Lung (tissue), 11 donors: ENCODE measurements at regions not wholly inside any gene's neighbourhood (a gene's known extent, or its start where the extent isn't known, plus 50 kb on each side); places are given as distances from the start of the nearest gene placed in this dataset.

Experiments
- ATAC-seq: fragments of 200-7000 bp; cut with Tn5 transposase; one replicate; pipeline ENCODE4 v1.9.1; 2020; ENCODE audit warnings: moderate number of reproducible peaks; ENCODE audit not compliant: insufficient read depth, low FRiP score
- DNase-seq, 3 donors: peaks; one replicate each; pipeline ENCODE4 v3.0.0-alpha.2; 2013 to 2017
- H3K27ac ChIP-seq, 2 donors: one replicate each; pipeline ENCODE4 v1.5.1; 2013; ENCODE audit warnings: mild to moderate bottlenecking in 2 of 2, moderate library complexity in 2 of 2, control low read depth in 1 of 2, inconsistent platforms in 1 of 2, low read depth in 1 of 2, low read length in 1 of 2
- H3K27me3 ChIP-seq, 3 donors: one replicate each; pipeline ENCODE4 v1.5.1; 2013; ENCODE audit warnings: low read length in 2 of 3; ENCODE audit not compliant: control insufficient read depth in 3 of 3, insufficient read depth in 3 of 3
- H3K36me3 ChIP-seq, 4 donors: one replicate each; pipeline ENCODE4 v1.5.1; 2013; ENCODE audit warnings: low read length in 4 of 4, mild to moderate bottlenecking in 1 of 4, moderate library complexity in 1 of 4; ENCODE audit not compliant: control insufficient read depth in 4 of 4, insufficient read depth in 4 of 4
- H3K4me1 ChIP-seq, 5 donors: one replicate each; pipeline ENCODE4 v1.5.1; 2013; ENCODE audit warnings: low read length in 5 of 5, mild to moderate bottlenecking in 2 of 5, moderate library complexity in 1 of 5; ENCODE audit not compliant: control insufficient read depth in 5 of 5, insufficient read depth in 5 of 5
- H3K4me3 ChIP-seq: one replicate; pipeline ENCODE4 v1.5.1; 2013; ENCODE audit warnings: mild to moderate bottlenecking, control low read depth, moderate library complexity
- H3K9ac ChIP-seq, 2 donors: one replicate each; pipeline ENCODE4 v1.5.1; 2013; ENCODE audit warnings: low read length in 2 of 2, control low read depth in 1 of 2; ENCODE audit not compliant: insufficient read depth in 1 of 2
- H3K9me3 ChIP-seq, 4 donors: one replicate each; pipeline ENCODE4 v1.5.1; 2013; ENCODE audit warnings: low read length in 3 of 4, mild to moderate bottlenecking in 1 of 4, moderate library complexity in 1 of 4; ENCODE audit not compliant: control insufficient read depth in 4 of 4, insufficient read depth in 3 of 4
- WGBS, 2 donors: extraction: QIAGEN DNeasy Blood & Tissue Kit; methylation state at CpG; one replicate each; pipeline ENCODE4 v1.1.7; 2013; 5-methylcytosine and 5-hydroxymethylcytosine counted together
- TF ChIP-seq, protein P1 (sequence below): IDR thresholded peaks from 2 replicates; pipeline ENCODE4 v1.5.1; 2012; ENCODE audit warnings: mild to moderate bottlenecking; ENCODE audit errors: control extremely low read depth, extremely low read depth
- donor health status: control.
- donor health status: control.
- donor health status: Bipolar disorder and iron deficiency.
- donor health status: healthy.
- donor health status: DM: yes; HTN: yes; CAD: no.

- Histone ChIP-seq H3K4me3 (no peak overlapping the region), H3K27me3 (no peaks in the 10 kb centered on the region), H3K27ac (no peak overlapping the region), H3K9ac (no peak overlapping the region), H3K36me3 (no peaks in the 10 kb centered on the region), H3K9me3 (peaks cover 0 to 2% (median 0%) of the 10 kb centered on the region in 4 donors), H3K4me1 (peaks cover 0 to 25% (median 0%) of the 10 kb centered on the region in 5 donors)
- TF ChIP-seq, protein P1, sequence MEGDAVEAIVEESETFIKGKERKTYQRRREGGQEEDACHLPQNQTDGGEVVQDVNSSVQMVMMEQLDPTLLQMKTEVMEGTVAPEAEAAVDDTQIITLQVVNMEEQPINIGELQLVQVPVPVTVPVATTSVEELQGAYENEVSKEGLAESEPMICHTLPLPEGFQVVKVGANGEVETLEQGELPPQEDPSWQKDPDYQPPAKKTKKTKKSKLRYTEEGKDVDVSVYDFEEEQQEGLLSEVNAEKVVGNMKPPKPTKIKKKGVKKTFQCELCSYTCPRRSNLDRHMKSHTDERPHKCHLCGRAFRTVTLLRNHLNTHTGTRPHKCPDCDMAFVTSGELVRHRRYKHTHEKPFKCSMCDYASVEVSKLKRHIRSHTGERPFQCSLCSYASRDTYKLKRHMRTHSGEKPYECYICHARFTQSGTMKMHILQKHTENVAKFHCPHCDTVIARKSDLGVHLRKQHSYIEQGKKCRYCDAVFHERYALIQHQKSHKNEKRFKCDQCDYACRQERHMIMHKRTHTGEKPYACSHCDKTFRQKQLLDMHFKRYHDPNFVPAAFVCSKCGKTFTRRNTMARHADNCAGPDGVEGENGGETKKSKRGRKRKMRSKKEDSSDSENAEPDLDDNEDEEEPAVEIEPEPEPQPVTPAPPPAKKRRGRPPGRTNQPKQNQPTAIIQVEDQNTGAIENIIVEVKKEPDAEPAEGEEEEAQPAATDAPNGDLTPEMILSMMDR: no peak
- no peak for DNase-seq
- ATAC-seq: no peak
Observed at GRCh38 chr19:28285078-28285477, 927.9 kb downstream of the UQCRFS1 start.

DNA sequence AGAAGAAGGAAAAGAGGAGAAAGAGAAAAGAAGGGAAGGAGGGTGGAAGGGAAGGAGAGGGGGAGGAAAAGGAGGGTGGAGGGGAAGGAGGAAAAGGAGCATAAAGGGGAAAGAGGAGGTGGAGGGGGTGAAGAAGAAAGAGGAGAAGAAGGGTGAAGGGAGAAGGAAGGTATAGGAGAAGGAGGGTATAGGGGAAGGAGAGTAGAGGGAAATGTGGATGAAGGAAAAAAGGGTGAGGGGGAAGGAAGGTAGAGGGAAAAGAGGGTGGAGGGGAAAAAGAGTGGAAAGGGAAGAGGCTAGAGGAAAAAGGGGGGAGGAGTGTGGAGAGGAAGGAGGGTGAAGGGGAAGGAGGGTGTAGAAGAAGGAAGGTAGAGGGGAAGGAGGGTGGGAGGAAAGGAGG is 928.6 kb downstream of the UQCRFS1 start:
- H3K9ac ChIP-seq: no peak overlapping the region
- H3K36me3 ChIP-seq: no peaks in the 10 kb centered on the region
- H3K4me1 ChIP-seq: peaks cover 0 to 18% (median 0%) of the 10 kb centered on the region in 5 donors
- no peak for ATAC-seq
- TF ChIP-seq, protein P1: no peak
- no peak overlapping the region for H3K4me3 ChIP-seq
- H3K27me3 ChIP-seq: no peaks in the 10 kb centered on the region
- DNase-seq: no peak
- H3K9me3 ChIP-seq: peaks cover 0 to 2% (median 0%) of the 10 kb centered on the region in 4 donors
- H3K27ac ChIP-seq: no peak overlapping the region

GRCh38 chr19:28283592-28283991 is 929.4 kb downstream of the UQCRFS1 start:
- no peak overlapping the region for H3K4me3 ChIP-seq
- TF ChIP-seq, protein P1: no peak
- H3K27me3 ChIP-seq: no peaks in the 10 kb centered on the region
- no peak overlapping the region for H3K27ac ChIP-seq
- ATAC-seq: no peak
- peaks cover 0 to 10% (median 0%) of the 10 kb centered on the region in 5 donors for H3K4me1 ChIP-seq
- no peak overlapping the region for H3K9ac ChIP-seq
- DNase-seq: no peak
- no peaks in the 10 kb centered on the region for H3K36me3 ChIP-seq
- 86 to 87% methylated on average over 2 of the region's 2 CpGs for WGBS, 2 donors
- H3K9me3 ChIP-seq: peaks cover 0 to 2% (median 0%) of the 10 kb centered on the region in 4 donors

DNA sequence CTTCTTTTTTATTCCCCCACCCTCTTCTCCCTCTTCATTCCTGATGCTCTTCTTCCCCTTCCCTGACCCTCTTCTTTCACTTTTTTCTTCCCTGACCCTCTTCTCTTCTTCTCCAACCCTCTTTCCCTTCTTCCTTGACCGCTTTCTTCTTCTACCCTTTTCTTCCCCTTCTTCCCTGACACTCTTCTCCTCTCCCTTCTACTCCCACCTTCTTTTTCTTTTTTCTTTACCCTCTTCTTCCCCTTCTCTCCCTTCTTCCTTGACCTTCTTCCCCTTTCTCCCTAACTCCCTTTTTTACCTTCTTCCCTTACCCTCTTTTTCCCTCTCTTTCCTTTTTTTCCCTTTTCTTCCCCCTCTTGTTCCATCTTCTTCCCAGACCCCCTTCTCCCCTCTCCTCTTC is 931.3 kb downstream of the UQCRFS1 start:
- Histone ChIP-seq H3K4me1 (no peaks in the 10 kb centered on the region), H3K4me3 (no peak overlapping the region)

More for the DNA sequence above, 931.3 kb downstream of the UQCRFS1 start:
- DNase-seq: no peak
- Histone ChIP-seq H3K27me3 (no peaks in the 10 kb centered on the region), H3K9me3 (peaks cover 0 to 2% (median 0%) of the 10 kb centered on the region in 4 donors), H3K27ac (no peak overlapping the region), H3K36me3 (no peaks in the 10 kb centered on the region), H3K9ac (no peak overlapping the region)
- WGBS, 2 donors: 94 to 96% methylated on average over 1 of the region's 1 CpG
- TF ChIP-seq, protein P1: no peak
- ATAC-seq: no peak
